HCT116 (cell line): ENCODE measurements at regions not wholly inside any gene's neighbourhood (a gene's known extent, or its start where the extent isn't known, plus 50 kb on each side); places are given as distances from the start of the nearest gene placed in this dataset.
A peak's percentile ranks its signal among the peaks of the same experiment; 100 is the strongest.

Experiments used
- ATAC-seq: fragments of 200-7000 bp; cut with Tn5 transposase; 2 replicates; pipeline ENCODE4 v1.9.1; 2020; ENCODE audit warnings: mild to moderate bottlenecking, moderate library complexity
- BruUV-seq: library from RNA; stranded (reverse); fragments of 400-500 nt; replicated peaks from 2 replicates; lab custom pipeline; 2021; lab: Mats Ljungman, UMichigan
- CTCF ChIA-PET: fragments of 300-600 bp; sonication (Branson Sonifier 250); formaldehyde crosslinking; loops from one replicate; lab custom pipeline; 2021; ENCODE audit warnings: antibody characterized with exemption; lab: Charles Lee
- POLR2A ChIA-PET: fragments of 300-600, 350-600 bp; sonication (Branson Sonifier 250); formaldehyde crosslinking; loops from one replicate; lab custom pipeline; 2021; ENCODE audit warnings: antibody characterized with exemption; lab: Charles Lee
- RAD21 ChIA-PET, 2 experiments: fragments of 300-600 bp; sonication (Branson Sonifier 250); formaldehyde crosslinking; loops; one replicate each; lab custom pipeline; 2023; ENCODE audit warnings: low total read pairs in 2 of 2; ENCODE audit not compliant: uncharacterized antibody in 2 of 2, unreplicated experiment in 2 of 2, low non-redundant PET in 1 of 2; lab: Charles Lee
- DNase-seq: peaks from one replicate; pipeline ENCODE4 v3.0.0-alpha.2; 2010; ENCODE audit warnings: low read depth, low spot score
- H2AFZ ChIP-seq: fragments of 200-600 bp; shearing (Covaris generic), sonication (generic); 2 replicates; pipeline ENCODE4 v1.6.1; 2017; ENCODE audit warnings: low read depth, mixed run types, mixed read lengths, antibody characterized with exemption, low read length; ENCODE audit not compliant: poor library complexity, severe bottlenecking
- H3K27ac ChIP-seq: 2 replicates; pipeline ENCODE4 v1.5.1; 2012; ENCODE audit warnings: low read depth, low read length
- H3K27me3 ChIP-seq: fragments of 200-600 bp; sonication (generic); 2 replicates; pipeline ENCODE4 v1.6.1; 2016; ENCODE audit warnings: mixed run types, low read length, mixed read lengths; ENCODE audit not compliant: insufficient read depth
- H3K36me3 ChIP-seq, 2 experiments: fragments of 200-500 bp in 1 of 2; fragments of 200-600 bp in 1 of 2; sonication (Bioruptor generic) in 1 of 2; sonication (generic) in 1 of 2; 2 replicates each; pipeline versions ENCODE4 v1.5.1 to v1.6.1; 2014 to 2016; ENCODE audit warnings: low read length in 2 of 2, inconsistent platforms in 1 of 2, mixed read lengths in 1 of 2, mixed run types in 1 of 2; ENCODE audit not compliant: insufficient read depth in 2 of 2, control insufficient read depth in 1 of 2
- H3K4me1 ChIP-seq, 2 experiments: fragments of 200-600 bp in 1 of 2; sonication (generic) in 1 of 2; 2 replicates each; pipeline versions ENCODE4 v1.5.1 to v1.6.1; 2012 to 2017; ENCODE audit warnings: low read length in 2 of 2, inconsistent platforms in 1 of 2, mild to moderate bottlenecking in 1 of 2, mixed read lengths in 1 of 2, mixed run types in 1 of 2, moderate library complexity in 1 of 2; ENCODE audit not compliant: insufficient read depth in 2 of 2, control insufficient read depth in 1 of 2
- H3K4me2 ChIP-seq: fragments of 200-600 bp; sonication (generic); 2 replicates; pipeline ENCODE4 v1.6.1; 2017; ENCODE audit warnings: mixed run types, low read length, mixed read lengths
- H3K4me3 ChIP-seq, 2 experiments: fragments of 200-600 bp in 1 of 2; sonication (generic) in 1 of 2; replicated peaks in 1 of 2; 2 replicates each; pipeline ENCODE4 v1.5.1; 2011 to 2016; ENCODE audit warnings: low read length in 2 of 2, control low read depth in 1 of 2, low read depth in 1 of 2, mild to moderate bottlenecking in 1 of 2, mixed read lengths in 1 of 2, mixed run types in 1 of 2
- H3K79me2 ChIP-seq: fragments of 200-600 bp; sonication (generic); 2 replicates; pipeline ENCODE4 v1.6.1; 2017; ENCODE audit warnings: mild to moderate bottlenecking, mixed run types, low read length, moderate library complexity, mixed read lengths; ENCODE audit not compliant: insufficient read depth
- H3K9ac ChIP-seq: fragments of 200-600 bp; sonication (generic); 2 replicates; pipeline ENCODE4 v1.6.1; 2016; ENCODE audit warnings: low read length, mixed read lengths
- H3K9me2 ChIP-seq: fragments of 200-600 bp; sonication (generic), shearing (Covaris generic); 2 replicates; pipeline ENCODE4 v1.6.1; 2017; ENCODE audit warnings: mixed run types, mild to moderate bottlenecking, moderate library complexity; ENCODE audit not compliant: insufficient read depth
- H3K9me3 ChIP-seq, 2 experiments: fragments of 200-500 bp in 1 of 2; fragments of 200-600 bp in 1 of 2; sonication (Bioruptor generic) in 1 of 2; sonication (generic) in 1 of 2; 2 replicates each; pipeline ENCODE4 v1.6.1; 2014 to 2017; ENCODE audit warnings: low read length in 2 of 2, mixed read lengths in 2 of 2, inconsistent platforms in 1 of 2, low read depth in 1 of 2, mild to moderate bottlenecking in 1 of 2, mixed run types in 1 of 2, moderate library complexity in 1 of 2; ENCODE audit not compliant: control insufficient read depth in 1 of 2, insufficient read depth in 1 of 2
- H4K20me1 ChIP-seq: fragments of 200-600 bp; sonication (generic), shearing (Covaris generic); 2 replicates; pipeline ENCODE4 v1.6.1; 2017; ENCODE audit warnings: mixed run types, mild to moderate bottlenecking, moderate library complexity; ENCODE audit not compliant: insufficient read depth
- CTCF ChIP-seq, 3 experiments: fragments of 200-600 bp in 1 of 3; sonication (generic) in 1 of 3; IDR thresholded peaks in 2 of 3; conservative IDR thresholded peaks in 1 of 3; 2 replicates each; pipeline ENCODE4 v1.5.1; 2012 to 2017; ENCODE audit warnings: low read depth in 2 of 3, low read length in 2 of 3, antibody characterized with exemption in 1 of 3, borderline replicate concordance in 1 of 3, control low read depth in 1 of 3, mild to moderate bottlenecking in 1 of 3, mixed read lengths in 1 of 3, mixed run types in 1 of 3, moderate library complexity in 1 of 3; ENCODE audit not compliant: insufficient read depth in 1 of 3
- ELF1 ChIP-seq: IDR thresholded peaks from 2 replicates; pipeline ENCODE4 v1.6.1; 2012; ENCODE audit warnings: low read depth, borderline replicate concordance
- EZH2 ChIP-seq: fragments of 200-600 bp; sonication (generic); IDR thresholded peaks from 2 replicates; pipeline ENCODE4 v1.6.1; 2017; ENCODE audit warnings: antibody characterized with exemption, mixed run types
- POLR2AphosphoS5 ChIP-seq: IDR thresholded peaks from 2 replicates; pipeline ENCODE4 v1.6.1; 2011; ENCODE audit warnings: mild to moderate bottlenecking, low read depth, low read length, moderate library complexity
- RAD21 ChIP-seq: IDR thresholded peaks from 2 replicates; pipeline ENCODE4 v1.6.1; 2012; ENCODE audit warnings: low read depth, mild to moderate bottlenecking
- SP1 ChIP-seq: IDR thresholded peaks from 2 replicates; pipeline ENCODE4 v1.6.1; 2012; ENCODE audit warnings: low read depth
- SRF ChIP-seq: IDR thresholded peaks from 2 replicates; pipeline ENCODE4 v1.6.1; 2012; ENCODE audit warnings: low read depth
- ZBTB33 ChIP-seq: IDR thresholded peaks from 2 replicates; pipeline ENCODE4 v1.6.1; 2011; ENCODE audit warnings: mild to moderate bottlenecking, low read length, moderate library complexity; ENCODE audit not compliant: insufficient replicate concordance; ENCODE audit errors: extremely low read depth
- ZFX ChIP-seq: fragments of 450-650 bp; IDR thresholded peaks from 2 replicates; pipeline ENCODE4 v1.6.1; 2017
- intact Hi-C: fragments of 100-400 bp; cut with micrococcal nuclease; formaldehyde crosslinking; loops from 2 replicates; pipeline ENCODE4 v1.10.0; 2022

GRCh38 chr21:39086547-39086946 is 96.7 kb downstream of the PSMG1 start:
- RAD21 ChIA-PET, result no interaction called here
- intact Hi-C loops, result no loop called here

GRCh38 chr21:39085843-39086405 is 97.3 kb downstream of the PSMG1 start:
- intact Hi-C loops, result no loop called here
- no peaks in the 10 kb centered on the region for H3K9me2 ChIP-seq

More at GRCh38 chr21:39086547-39086946, 96.7 kb downstream of the PSMG1 start:
- no peaks in the 10 kb centered on the region for H4K20me1 ChIP-seq
- H3K27me3 ChIP-seq, result no peaks in the 10 kb centered on the region
- CTCF ChIA-PET, result no interaction called here
- POLR2A ChIA-PET, result no interaction called here
- H3K36me3 ChIP-seq, result no peaks in the 10 kb centered on the region
- H3K9ac ChIP-seq, result no peak overlapping the region
- ATAC-seq (no peak), DNase-seq (no peak)
- H2AFZ ChIP-seq, result no peak overlapping the region
- no peak overlapping the region for H3K27ac ChIP-seq
- H3K9me3 ChIP-seq, result no peaks in the 10 kb centered on the region
- no TSS peak for BruUV-seq
- no peaks in the 10 kb centered on the region for H3K9me2 ChIP-seq
- no peaks in the 10 kb centered on the region for H3K79me2 ChIP-seq
- TF ChIP-seq RAD21, result peak; percentile 18; the same call in 1 of the 2 replicates
- peak; percentile 8 to 34 (median 32); a peak in 3 of 6 replicates for TF ChIP-seq CTCF (IDR thresholded peaks at IDR 0.05 in 2 of 3, conservative IDR thresholded peaks at IDR 0.05 in 1 of 3; ENCODE audit: borderline replicate concordance in 1 of 3, insufficient read depth in 1 of 3, low read depth in 2 of 3, low read length in 2 of 3)
- TF ChIP-seq ZFX, result no peak
- no peak for TF ChIP-seq POLR2AphosphoS5
- H3K4me1 ChIP-seq, result peaks cover 4 to 12% of the 10 kb centered on the region in 2 experiments; a peak in 2 of 4 replicates
- no peak overlapping the region for H3K4me2 ChIP-seq
- no peak overlapping the region for H3K4me3 ChIP-seq

More at GRCh38 chr21:39085843-39086405, 97.3 kb downstream of the PSMG1 start:
- Histone ChIP-seq H4K20me1 (no peaks in the 10 kb centered on the region), H3K9ac (no peak overlapping the region), H3K9me3 (no peaks in the 10 kb centered on the region), H3K36me3 (no peaks in the 10 kb centered on the region), H3K4me2 (no peak overlapping the region)
- RAD21 ChIA-PET, result no interaction called here
- ATAC-seq (no peak), DNase-seq (no peak)
- no TSS peak for BruUV-seq
- TF ChIP-seq SP1 (no peak), SRF (no peak), EZH2 (no peak), ELF1 (no peak), ZBTB33 (no peak)
- TF ChIP-seq, all 23 proteins: peak for 0
- Histone ChIP-seq H2AFZ (no peak overlapping the region), H3K27me3 (no peaks in the 10 kb centered on the region), H3K79me2 (no peaks in the 10 kb centered on the region), H3K4me1 (peaks cover 4 to 12% of the 10 kb centered on the region in 2 experiments; a peak in 2 of 4 replicates), H3K4me3 (no peak overlapping the region), H3K27ac (no peak overlapping the region)
- ChIA-PET CTCF (no interaction called here), POLR2A (no interaction called here)
